GM12878 (cell line): ENCODE measurements at regions not wholly inside any gene's neighbourhood (a gene's known extent, or its start where the extent isn't known, plus 50 kb on each side); places are given as distances from the start of the nearest gene placed in this dataset.

Experiments
- ATAC-seq: fragments of 200-7000 bp; cut with Tn5 transposase; 3 replicates; pipeline ENCODE4 v1.9.1; 2020; ENCODE audit warnings: mild to moderate bottlenecking, moderate library complexity
- BruUV-seq: library from RNA; stranded (reverse); fragments of 400-500 nt; replicated peaks from 2 replicates; lab custom pipeline; 2021; lab: Mats Ljungman, UMichigan
- CTCF ChIA-PET: fragments of 300-600 bp; sonication (Branson Sonifier 250); formaldehyde crosslinking; extraction: SDS; loops from one replicate; lab custom pipeline; 2021; ENCODE audit warnings: inconsistent platforms; lab: Yijun Ruan, JAX
- POLR2A ChIA-PET: fragments of 350-600 bp; formaldehyde crosslinking; extraction: SDS; loops from one replicate; lab custom pipeline; 2021; ENCODE audit warnings: inconsistent platforms; lab: Charles Lee
- RAD21 ChIA-PET: fragments of 300-600 bp; sonication (Branson Sonifier 250); formaldehyde crosslinking; loops from one replicate; lab custom pipeline; 2023; ENCODE audit warnings: antibody characterized with exemption; ENCODE audit not compliant: unreplicated experiment; lab: Charles Lee
- SMC1A ChIA-PET: fragments of 300-600 bp; sonication (Branson Sonifier 250); formaldehyde crosslinking; loops from one replicate; lab custom pipeline; 2023; ENCODE audit not compliant: unreplicated experiment, uncharacterized antibody; lab: Charles Lee
- DNase-seq: peaks from one replicate; pipeline ENCODE4 v3.0.0-alpha.2; 2011; ENCODE audit warnings: low read depth, low spot score
- FAIRE-seq: peaks from 3 replicates; lab custom pipeline; 2011; peaks lifted over from hg19 to GRCh38; lab: Jason Lieb, UNC
- H2AFZ ChIP-seq: 2 replicates; pipeline ENCODE4 v1.6.0; 2011; ENCODE audit warnings: low read depth, low read length, control low read depth; ENCODE audit not compliant: control insufficient read depth
- H3K27ac ChIP-seq: 2 replicates; pipeline ENCODE4 v1.5.1; 2011; ENCODE audit warnings: control low read depth; ENCODE audit not compliant: control insufficient read depth, insufficient read depth
- H3K27me3 ChIP-seq, 2 experiments: replicated peaks in 1 of 2; 2 replicates each; pipeline versions ENCODE4 v1.6.0 to v1.6.1; 2011; ENCODE audit warnings: low read length in 1 of 2; ENCODE audit not compliant: control insufficient read depth in 2 of 2, insufficient read depth in 2 of 2
- H3K36me3 ChIP-seq, 2 experiments: 2 replicates each; pipeline ENCODE4 v1.5.1; 2011; ENCODE audit warnings: low read length in 1 of 2; ENCODE audit not compliant: control insufficient read depth in 2 of 2, insufficient read depth in 2 of 2
- H3K4me1 ChIP-seq: 2 replicates; pipeline ENCODE4 v1.6.1; 2011; ENCODE audit warnings: mild to moderate bottlenecking, low read length, moderate library complexity, mixed read lengths; ENCODE audit not compliant: control insufficient read depth, insufficient read depth
- H3K4me2 ChIP-seq: 2 replicates; pipeline ENCODE4 v1.6.0; 2011; ENCODE audit warnings: control low read depth; ENCODE audit not compliant: control insufficient read depth, insufficient read depth
- H3K4me3 ChIP-seq: fragments of 200-600 bp; sonication (generic); 2 replicates; pipeline ENCODE4 v1.5.1; 2016
- H3K79me2 ChIP-seq: 2 replicates; pipeline ENCODE4 v1.6.0; 2011; ENCODE audit warnings: low read length; ENCODE audit not compliant: control insufficient read depth, insufficient read depth
- H3K9ac ChIP-seq: 2 replicates; pipeline ENCODE4 v1.8.0; 2011; ENCODE audit warnings: low read length, control low read depth, mixed read lengths; ENCODE audit not compliant: control insufficient read depth, insufficient read depth
- H3K9me3 ChIP-seq: replicated peaks from 3 replicates; pipeline ENCODE4 v1.5.1; 2011; ENCODE audit warnings: mild to moderate bottlenecking, low read length; ENCODE audit not compliant: control insufficient read depth, insufficient read depth
- H4K20me1 ChIP-seq: 2 replicates; pipeline ENCODE4 v1.6.0; 2011; ENCODE audit not compliant: control insufficient read depth, insufficient read depth
- EED ChIP-seq: sonication (generic); IDR thresholded peaks from 2 replicates; pipeline ENCODE4 v1.6.1; 2016; ENCODE audit warnings: antibody characterized with exemption, low read depth
- ESRRA ChIP-seq: IDR thresholded peaks from 2 replicates; pipeline ENCODE4 v1.6.1; 2012; ENCODE audit warnings: mild to moderate bottlenecking, low read length, improper control_type of control experiment
- EZH2 ChIP-seq: IDR thresholded peaks from 2 replicates; pipeline ENCODE4 v1.6.1; 2012; ENCODE audit warnings: low read depth, mild to moderate bottlenecking, control low read depth, inconsistent platforms, low read length, borderline replicate concordance; ENCODE audit not compliant: control insufficient read depth
- IKZF1 ChIP-seq: fragments of 450-650 bp; conservative IDR thresholded peaks from 2 replicates; pipeline ENCODE4 v1.6.1; 2017; ENCODE audit warnings: antibody characterized with exemption, mild to moderate bottlenecking
- IRF4 ChIP-seq: IDR thresholded peaks from 2 replicates; pipeline ENCODE4 v1.6.1; 2011; ENCODE audit warnings: low read depth, low read length
- MYB ChIP-seq: fragments of 150-350 bp; IDR thresholded peaks from 2 replicates; pipeline ENCODE4 v1.6.1; 2014; ENCODE audit warnings: mild to moderate bottlenecking, low read depth, low read length, borderline replicate concordance
- MYC ChIP-seq: IDR thresholded peaks from 2 replicates; pipeline ENCODE4 v1.6.1; 2011; ENCODE audit warnings: mild to moderate bottlenecking, low read length, moderate library complexity, inconsistent platforms; ENCODE audit not compliant: insufficient read depth, insufficient replicate concordance, insufficient read length, severe bottlenecking
- PAX5 ChIP-seq: IDR thresholded peaks from 2 replicates; pipeline ENCODE4 v1.6.1; 2011; ENCODE audit warnings: low read depth, low read length, borderline replicate concordance
- RAD51 ChIP-seq: fragments of 450-650 bp; IDR thresholded peaks from 2 replicates; pipeline ENCODE4 v1.6.1; 2016; ENCODE audit warnings: moderate library complexity, mild to moderate bottlenecking, inconsistent platforms
- STAT1 ChIP-seq: fragments of 450-650 bp; conservative IDR thresholded peaks from 2 replicates; pipeline ENCODE4 v1.6.1; 2014; ENCODE audit warnings: antibody characterized with exemption, mild to moderate bottlenecking
- TBL1XR1 ChIP-seq: IDR thresholded peaks from 2 replicates; pipeline ENCODE4 v1.6.1; 2012; ENCODE audit warnings: low read depth, low read length, improper control_type of control experiment
- ZBED1 ChIP-seq: IDR thresholded peaks from 2 replicates; pipeline ENCODE4 v1.6.1; 2016; ENCODE audit warnings: borderline replicate concordance
- ZNF217 ChIP-seq: fragments of 450-650 bp; IDR thresholded peaks from 2 replicates; pipeline ENCODE4 v1.6.1; 2017; ENCODE audit warnings: antibody characterized with exemption, mild to moderate bottlenecking
- ZNF622 ChIP-seq: fragments of 450-650 bp; IDR thresholded peaks from 2 replicates; pipeline ENCODE4 v1.6.1; 2017; ENCODE audit warnings: mild to moderate bottlenecking, inconsistent platforms
- ZZZ3 ChIP-seq: IDR thresholded peaks from 2 replicates; pipeline ENCODE4 v1.6.1; 2011; ENCODE audit warnings: low read depth; ENCODE audit not compliant: control insufficient read depth, insufficient read length
- WGBS: methylation state at CpG from one replicate; pipeline ENCODE4 v1.1.6; 2016; ENCODE audit warnings: low lambda C conversion rate; ENCODE audit not compliant: insufficient replicate concordance, insufficient coverage; ENCODE audit errors: missing lambda C conversion rate; 5-methylcytosine and 5-hydroxymethylcytosine counted together
- in situ Hi-C: fragments of 300-500 bp; cut with MboI; formaldehyde crosslinking; loops from 9 replicates; pipeline ENCODE4 v1.14.3; 2018; ENCODE audit warnings: mixed read lengths
- intact Hi-C: fragments of 100-400 bp; cut with micrococcal nuclease; formaldehyde crosslinking; loops from one replicate; pipeline ENCODE4 v1.14.2; 2022; ENCODE audit not compliant: unreplicated experiment
- TF ChIP-seq, protein P1 (sequence below): fragments of 450-650 bp; IDR thresholded peaks from 2 replicates; pipeline ENCODE4 v1.6.1; 2014; ENCODE audit warnings: mild to moderate bottlenecking
- TF ChIP-seq, protein P2 (sequence below): fragments of 450-650 bp; IDR thresholded peaks from 2 replicates; pipeline ENCODE4 v1.6.1; 2016; ENCODE audit warnings: mild to moderate bottlenecking
- TF ChIP-seq, protein P3 (sequence below): IDR thresholded peaks from 2 replicates; pipeline ENCODE4 v1.6.1; 2011; ENCODE audit warnings: borderline replicate concordance, low read depth, mild to moderate bottlenecking, moderate library complexity, low read length; ENCODE audit not compliant: insufficient read depth, poor library complexity, severe bottlenecking
- TF ChIP-seq, protein P4 (sequence below): fragments of 150-350 bp; IDR thresholded peaks from 2 replicates; pipeline ENCODE4 v1.6.1; 2014; ENCODE audit warnings: mild to moderate bottlenecking, low read depth, low read length

DNA sequence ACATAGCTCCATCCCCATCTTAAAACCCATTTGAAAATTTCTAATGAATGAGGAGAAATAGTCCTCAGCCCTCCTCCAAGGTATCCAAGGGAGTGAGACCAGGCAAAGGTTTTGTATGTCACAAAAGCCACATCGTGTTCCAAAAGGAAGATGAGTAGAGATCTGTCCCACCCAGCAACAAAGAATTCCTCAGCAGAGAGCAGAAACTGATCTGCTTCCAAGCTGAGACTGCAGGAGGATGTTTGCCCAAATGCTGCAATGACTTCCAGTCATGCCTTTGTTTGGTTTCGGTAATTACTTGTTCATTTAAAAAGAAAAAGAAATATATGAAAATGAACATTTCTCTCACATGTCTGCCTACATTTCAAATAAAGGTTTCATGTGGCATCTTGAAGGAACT lies 186.9 kb downstream of the SETD4 start:
- POLR2A ChIA-PET, result no interaction called here
- RAD21 ChIA-PET, result no interaction called here
- H3K9me3 ChIP-seq, result no peaks in the 10 kb centered on the region
- WGBS, result 23% methylated on average over 2 of the region's 2 CpGs
- no peak overlapping the region for H3K27ac ChIP-seq
- no peak for FAIRE-seq
- no peaks in the 10 kb centered on the region for H3K36me3 ChIP-seq
- SMC1A ChIA-PET, result no interaction called here
- no TSS peak for BruUV-seq
- ATAC-seq, result no peak
- no peaks in the 10 kb centered on the region for H3K27me3 ChIP-seq
- CTCF ChIA-PET, result no interaction called here
- no peaks in the 10 kb centered on the region for H4K20me1 ChIP-seq
- in situ Hi-C loops, result no loop called here
- H3K4me3 ChIP-seq, result no peak overlapping the region
- H3K9ac ChIP-seq, result no peak overlapping the region
- no peak overlapping the region for H3K4me2 ChIP-seq
- H2AFZ ChIP-seq, result no peak overlapping the region
- intact Hi-C loops, result no loop called here
- no peaks in the 10 kb centered on the region for H3K79me2 ChIP-seq
- TF ChIP-seq, protein P1, sequence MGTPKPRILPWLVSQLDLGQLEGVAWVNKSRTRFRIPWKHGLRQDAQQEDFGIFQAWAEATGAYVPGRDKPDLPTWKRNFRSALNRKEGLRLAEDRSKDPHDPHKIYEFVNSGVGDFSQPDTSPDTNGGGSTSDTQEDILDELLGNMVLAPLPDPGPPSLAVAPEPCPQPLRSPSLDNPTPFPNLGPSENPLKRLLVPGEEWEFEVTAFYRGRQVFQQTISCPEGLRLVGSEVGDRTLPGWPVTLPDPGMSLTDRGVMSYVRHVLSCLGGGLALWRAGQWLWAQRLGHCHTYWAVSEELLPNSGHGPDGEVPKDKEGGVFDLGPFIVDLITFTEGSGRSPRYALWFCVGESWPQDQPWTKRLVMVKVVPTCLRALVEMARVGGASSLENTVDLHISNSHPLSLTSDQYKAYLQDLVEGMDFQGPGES, result no peak
- no peak for TF ChIP-seq EED
- TF ChIP-seq, protein P2, sequence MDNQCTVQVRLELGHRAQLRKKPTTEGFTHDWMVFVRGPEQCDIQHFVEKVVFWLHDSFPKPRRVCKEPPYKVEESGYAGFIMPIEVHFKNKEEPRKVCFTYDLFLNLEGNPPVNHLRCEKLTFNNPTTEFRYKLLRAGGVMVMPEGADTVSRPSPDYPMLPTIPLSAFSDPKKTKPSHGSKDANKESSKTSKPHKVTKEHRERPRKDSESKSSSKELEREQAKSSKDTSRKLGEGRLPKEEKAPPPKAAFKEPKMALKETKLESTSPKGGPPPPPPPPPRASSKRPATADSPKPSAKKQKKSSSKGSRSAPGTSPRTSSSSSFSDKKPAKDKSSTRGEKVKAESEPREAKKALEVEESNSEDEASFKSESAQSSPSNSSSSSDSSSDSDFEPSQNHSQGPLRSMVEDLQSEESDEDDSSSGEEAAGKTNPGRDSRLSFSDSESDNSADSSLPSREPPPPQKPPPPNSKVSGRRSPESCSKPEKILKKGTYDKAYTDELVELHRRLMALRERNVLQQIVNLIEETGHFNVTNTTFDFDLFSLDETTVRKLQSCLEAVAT, result no peak
- no peak for TF ChIP-seq ZNF217
- no peak for TF ChIP-seq STAT1
- TF ChIP-seq, protein P3, sequence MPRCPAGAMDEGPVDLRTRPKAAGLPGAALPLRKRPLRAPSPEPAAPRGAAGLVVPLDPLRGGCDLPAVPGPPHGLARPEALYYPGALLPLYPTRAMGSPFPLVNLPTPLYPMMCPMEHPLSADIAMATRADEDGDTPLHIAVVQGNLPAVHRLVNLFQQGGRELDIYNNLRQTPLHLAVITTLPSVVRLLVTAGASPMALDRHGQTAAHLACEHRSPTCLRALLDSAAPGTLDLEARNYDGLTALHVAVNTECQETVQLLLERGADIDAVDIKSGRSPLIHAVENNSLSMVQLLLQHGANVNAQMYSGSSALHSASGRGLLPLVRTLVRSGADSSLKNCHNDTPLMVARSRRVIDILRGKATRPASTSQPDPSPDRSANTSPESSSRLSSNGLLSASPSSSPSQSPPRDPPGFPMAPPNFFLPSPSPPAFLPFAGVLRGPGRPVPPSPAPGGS, result no peak
- no peak for TF ChIP-seq ZNF622
- TF ChIP-seq ZBED1, result no peak
- TF ChIP-seq ESRRA, result no peak
- TF ChIP-seq TBL1XR1, result no peak
- TF ChIP-seq RAD51, result no peak
- no peak for TF ChIP-seq ZZZ3
- no peak for TF ChIP-seq MYB
- TF ChIP-seq IRF4, result no peak
- TF ChIP-seq IKZF1, result no peak
- TF ChIP-seq EZH2, result no peak
- no peak for TF ChIP-seq MYC
- TF ChIP-seq, protein P4, sequence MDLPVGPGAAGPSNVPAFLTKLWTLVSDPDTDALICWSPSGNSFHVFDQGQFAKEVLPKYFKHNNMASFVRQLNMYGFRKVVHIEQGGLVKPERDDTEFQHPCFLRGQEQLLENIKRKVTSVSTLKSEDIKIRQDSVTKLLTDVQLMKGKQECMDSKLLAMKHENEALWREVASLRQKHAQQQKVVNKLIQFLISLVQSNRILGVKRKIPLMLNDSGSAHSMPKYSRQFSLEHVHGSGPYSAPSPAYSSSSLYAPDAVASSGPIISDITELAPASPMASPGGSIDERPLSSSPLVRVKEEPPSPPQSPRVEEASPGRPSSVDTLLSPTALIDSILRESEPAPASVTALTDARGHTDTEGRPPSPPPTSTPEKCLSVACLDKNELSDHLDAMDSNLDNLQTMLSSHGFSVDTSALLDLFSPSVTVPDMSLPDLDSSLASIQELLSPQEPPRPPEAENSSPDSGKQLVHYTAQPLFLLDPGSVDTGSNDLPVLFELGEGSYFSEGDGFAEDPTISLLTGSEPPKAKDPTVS, result no peak
- no peak for TF ChIP-seq PAX5
- no peaks in the 10 kb centered on the region for H3K4me1 ChIP-seq
- no peak for DNase-seq
